B cell (primary cell): ENCODE measurements at regions not wholly inside any gene's neighbourhood (a gene's known extent, or its start where the extent isn't known, plus 50 kb on each side); places are given as distances from the start of the nearest gene placed in this dataset.
"Not testable (repeated sequence)": the region's sequence is repeated elsewhere in the genome, so short reads cannot be mapped to it uniquely, and the experiment has no call there.

Experiments
- ATAC-seq: fragments of 200-7000 bp; cut with Tn5 transposase; one replicate; pipeline ENCODE4 v1.10.0; 2021; ENCODE audit warnings: low read depth, mild to moderate bottlenecking, moderate number of reproducible peaks, moderate library complexity
- CTCF ChIA-PET: fragments of 350-600 bp; sonication (Branson Sonifier 250); formaldehyde crosslinking; loops from one replicate; lab custom pipeline; 2021; ENCODE audit warnings: antibody characterized with exemption, inconsistent platforms; lab: Charles Lee
- POLR2A ChIA-PET: fragments of 350-600 bp; sonication (Branson Sonifier 250); formaldehyde crosslinking; loops from one replicate; lab custom pipeline; 2021; ENCODE audit warnings: antibody characterized with exemption; lab: Charles Lee
- DNase-seq: peaks from one replicate; pipeline ENCODE4 v3.0.0; 2013
- H2AFZ ChIP-seq: 2 replicates; pipeline ENCODE4 v1.6.1; 2012; ENCODE audit warnings: mild to moderate bottlenecking, low read depth, low read length; ENCODE audit not compliant: insufficient read depth, poor library complexity, severe bottlenecking
- H3K27ac ChIP-seq, 2 donors: 1 replicate in 1 of 2; 2 replicates in 1 of 2; pipeline ENCODE4 v1.5.1; 2012 to 2013; ENCODE audit warnings: low read length in 2 of 2, mild to moderate bottlenecking in 2 of 2, moderate library complexity in 1 of 2
- H3K27me3 ChIP-seq, 4 experiments: fragments of 200-600 bp in 1 of 4; sonication (generic) in 1 of 4; replicated peaks in 1 of 4; 1 replicate in 2 of 4; 2 replicates in 2 of 4; pipeline versions ENCODE4 v1.6.1 to v1.7.0; 2013 to 2016; ENCODE audit warnings: low read length in 3 of 4, mild to moderate bottlenecking in 2 of 4, mixed read lengths in 1 of 4, moderate library complexity in 1 of 4; ENCODE audit not compliant: insufficient read depth in 4 of 4, control insufficient read depth in 3 of 4; ENCODE audit errors: control extremely low read depth in 1 of 4
- H3K36me3 ChIP-seq, 2 experiments: replicated peaks in 1 of 2; 1 replicate in 1 of 2; 2 replicates in 1 of 2; pipeline versions ENCODE4 v1.6.1 to v1.7.1; 2013; ENCODE audit warnings: low read length in 1 of 2; ENCODE audit not compliant: insufficient read depth in 2 of 2, control insufficient read depth in 1 of 2; ENCODE audit errors: control extremely low read depth in 1 of 2, extremely low read depth in 1 of 2
- H3K4me1 ChIP-seq, 2 donors: fragments of 200-600 bp in 1 of 2; sonication (generic) in 1 of 2; 1 replicate in 1 of 2; 2 replicates in 1 of 2; pipeline versions ENCODE4 v1.5.1 to v1.6.1; 2013 to 2017; ENCODE audit warnings: low read length in 2 of 2; ENCODE audit not compliant: control insufficient read depth in 2 of 2, insufficient read depth in 2 of 2
- H3K4me2 ChIP-seq: replicated peaks from 2 replicates; pipeline ENCODE3; 2012; ENCODE audit warnings: mild to moderate bottlenecking, low read depth, low read length; ENCODE audit not compliant: poor library complexity, severe bottlenecking
- H3K4me3 ChIP-seq, 5 experiments: fragments of 200-600 bp in 1 of 5; sonication (generic) in 1 of 5; 1 replicate in 3 of 5; 2 replicates in 2 of 5; pipeline versions ENCODE4 v1.5.1 to v1.7.0; 2011 to 2016; ENCODE audit warnings: low read length in 4 of 5, mild to moderate bottlenecking in 4 of 5, low read depth in 2 of 5, control low read depth in 1 of 5, moderate library complexity in 1 of 5; ENCODE audit not compliant: insufficient read depth in 1 of 5; ENCODE audit errors: control extremely low read depth in 1 of 5, extremely low read depth in 1 of 5
- H3K79me2 ChIP-seq: fragments of 200-600 bp; sonication (generic); one replicate; pipeline ENCODE4 v1.6.0; 2016; ENCODE audit warnings: low read length; ENCODE audit not compliant: control insufficient read depth, insufficient read depth
- H3K9ac ChIP-seq: fragments of 200-600 bp; sonication (generic); 2 replicates; pipeline ENCODE4 v1.6.1; 2017; ENCODE audit warnings: mild to moderate bottlenecking, low read length, moderate library complexity
- H3K9me3 ChIP-seq, 3 donors: one replicate each; pipeline versions ENCODE4 v1.6.1 to v1.7.1; 2013; ENCODE audit warnings: low read length in 2 of 3; ENCODE audit not compliant: control insufficient read depth in 2 of 3, insufficient read depth in 1 of 3; ENCODE audit errors: control extremely low read depth in 1 of 3
- H4K20me1 ChIP-seq: 2 replicates; pipeline ENCODE4 v1.6.0; 2012; ENCODE audit warnings: mild to moderate bottlenecking, low read length; ENCODE audit not compliant: insufficient read depth, control insufficient read depth, poor library complexity, severe bottlenecking
- H3K27ac Mint-ChIP-seq: one replicate; pipeline ENCODE4 v1.8.0; 2021; ENCODE audit warnings: mixed read lengths
- H3K27me3 Mint-ChIP-seq: one replicate; pipeline ENCODE4 v1.8.0; 2021; ENCODE audit warnings: mixed read lengths
- H3K4me1 Mint-ChIP-seq: one replicate; pipeline ENCODE4 v1.8.0; 2021; ENCODE audit warnings: mixed read lengths
- H3K4me3 Mint-ChIP-seq: one replicate; pipeline ENCODE4 v1.8.0; 2021; ENCODE audit warnings: mixed read lengths
- H3K9me3 Mint-ChIP-seq: one replicate; pipeline ENCODE4 v1.8.0; 2022; ENCODE audit warnings: mixed read lengths; ENCODE audit not compliant: insufficient read depth
- CTCF ChIP-seq: fragments of 200-600 bp; IDR thresholded peaks from one replicate; pipeline ENCODE4 v1.8.0; 2022; ENCODE audit warnings: antibody characterized with exemption, mild to moderate bottlenecking
- EZH2 ChIP-seq: IDR thresholded peaks from 2 replicates; pipeline ENCODE4 v1.6.1; 2012; ENCODE audit warnings: borderline replicate concordance, low read depth, mild to moderate bottlenecking, moderate library complexity, low read length; ENCODE audit not compliant: insufficient read depth, poor library complexity, severe bottlenecking
- WGBS: methylation state at CpG from one replicate; pipeline ENCODE4 v1.1.5; 2013; ENCODE audit warnings: missing lambda C conversion rate; ENCODE audit not compliant: insufficient coverage; 5-methylcytosine and 5-hydroxymethylcytosine counted together
- intact Hi-C: fragments of 100-400 bp; cut with micrococcal nuclease; formaldehyde crosslinking; loops from one replicate; pipeline ENCODE4 v1.10.0; 2022

- H3K27ac ChIP-seq, ATAC-seq, H3K79me2 ChIP-seq, H3K27ac Mint-ChIP-seq, H3K4me3 ChIP-seq, H3K27me3 Mint-ChIP-seq, DNase-seq, H3K9me3 Mint-ChIP-seq, H3K4me1 ChIP-seq, H3K4me3 Mint-ChIP-seq, POLR2A ChIA-PET, H3K27me3 ChIP-seq, H2AFZ ChIP-seq, CTCF ChIA-PET, H3K9me3 ChIP-seq, H3K4me2 ChIP-seq, intact Hi-C loops, H3K4me1 Mint-ChIP-seq, H3K9ac ChIP-seq, H3K36me3 ChIP-seq, H4K20me1 ChIP-seq: not testable (repeated sequence)
- WGBS: 100% methylated on average over 5 of the region's 15 CpGs
These were observed 206.9 kb downstream of the NPIPB11 start for GRCh38 chr16:29199626-29200025.

DNA sequence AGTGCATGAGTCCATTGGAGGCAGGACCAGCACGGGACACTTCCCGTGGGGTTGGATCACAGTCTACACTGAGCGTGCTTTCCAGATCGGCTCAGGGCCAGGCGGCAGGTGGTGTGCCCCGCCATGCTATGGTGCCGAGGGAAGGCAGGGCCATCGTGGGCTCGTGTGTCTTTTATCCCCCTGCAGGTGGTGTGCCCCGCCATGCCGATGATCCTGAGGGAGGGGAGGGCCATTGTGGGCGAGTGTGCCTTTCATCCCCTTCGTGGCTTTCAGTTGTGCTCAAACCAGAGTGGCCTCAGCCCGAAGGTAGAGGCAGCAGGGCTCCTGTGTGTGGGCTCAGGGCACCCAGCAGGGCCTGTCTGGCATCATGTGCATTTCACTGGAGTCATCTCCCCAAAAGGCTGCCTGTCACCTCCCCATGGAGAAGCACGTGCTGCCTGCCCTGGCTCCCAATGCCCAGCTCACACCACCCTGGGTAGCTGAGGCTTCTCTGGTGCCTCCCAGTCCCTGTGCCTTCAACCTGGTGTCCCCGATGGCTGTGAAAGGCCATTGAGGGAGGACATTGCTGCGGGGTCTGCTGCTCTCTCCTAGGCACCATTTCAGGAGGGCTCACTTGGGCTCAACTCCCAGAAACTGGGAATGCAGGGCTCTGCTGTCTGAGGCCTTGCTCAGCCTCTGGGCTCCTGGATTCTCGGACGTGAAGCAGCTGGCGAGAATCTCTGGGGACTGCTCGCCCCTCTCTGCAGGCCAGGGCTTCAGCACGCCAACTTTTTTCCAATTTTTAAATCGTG lies 207.6 kb downstream of the NPIPB11 start:
- POLR2A ChIA-PET: no interaction called here
- DNase-seq: no peak
- no peak overlapping the region for H3K9ac ChIP-seq

More for the DNA sequence above, 207.6 kb downstream of the NPIPB11 start:
- no peaks in the 10 kb centered on the region for H3K4me1 ChIP-seq
- Mint-ChIP-seq H3K4me3 (no peak overlapping the region), H3K9me3 (no peaks in the 10 kb centered on the region), H3K27me3 (no peaks in the 10 kb centered on the region), H3K27ac (no peak overlapping the region), H3K4me1 (no peaks in the 10 kb centered on the region)
- H2AFZ ChIP-seq: no peak overlapping the region
- no peaks in the 10 kb centered on the region for H3K9me3 ChIP-seq
- H3K4me3 ChIP-seq: no peak overlapping the region
- H3K27ac ChIP-seq: no peak overlapping the region
- H3K27me3 ChIP-seq: no peaks in the 10 kb centered on the region
- H3K79me2 ChIP-seq: no peaks in the 10 kb centered on the region
- no peak for ATAC-seq
- H4K20me1 ChIP-seq: no peaks in the 10 kb centered on the region
- no peak overlapping the region for H3K4me2 ChIP-seq
- TF ChIP-seq EZH2 (no peak), CTCF (no peak)
- intact Hi-C loops: no loop called here
- H3K36me3 ChIP-seq: no peaks in the 10 kb centered on the region
- CTCF ChIA-PET: no interaction called here
- WGBS: 90% methylated on average over 23 of the region's 23 CpGs
